Sigmoid colon (tissue), 6 donors: ENCODE measurements at regions not wholly inside any gene's neighbourhood (a gene's known extent, or its start where the extent isn't known, plus 50 kb on each side); places are given as distances from the start of the nearest gene placed in this dataset.
"Not testable (repeated sequence)": the region's sequence is repeated elsewhere in the genome, so short reads cannot be mapped to it uniquely, and the experiment has no call there.

ENCODE experiments used
- DNase-seq: peaks from one replicate; pipeline ENCODE4 v3.0.0-alpha.2; 2019
- H3K27ac ChIP-seq, 4 donors: fragments of 200-600 bp; sonication (generic); one replicate each; pipeline ENCODE4 v1.5.1; 2016 to 2019; ENCODE audit warnings: mild to moderate bottlenecking in 1 of 4
- H3K27me3 ChIP-seq, 3 donors: fragments of 200-600 bp; sonication (generic); one replicate each; pipeline ENCODE4 v1.5.1; 2019; ENCODE audit warnings: mild to moderate bottlenecking in 1 of 3
- H3K36me3 ChIP-seq, 4 donors: fragments of 200-600 bp; sonication (generic); one replicate each; pipeline ENCODE4 v1.5.1; 2016 to 2019
- H3K4me1 ChIP-seq, 4 donors: fragments of 200-600 bp; sonication (generic); one replicate each; pipeline ENCODE4 v1.5.1; 2017 to 2019
- H3K4me3 ChIP-seq, 4 donors: fragments of 200-600 bp; sonication (generic); one replicate each; pipeline ENCODE4 v1.5.1; 2017 to 2019; ENCODE audit warnings: mild to moderate bottlenecking in 2 of 4, moderate library complexity in 1 of 4
- H3K9me3 ChIP-seq, 4 donors: fragments of 200-600 bp in 3 of 4; sonication (generic) in 3 of 4; one replicate each; pipeline versions ENCODE4 v1.5.1 to v1.6.1; 2013 to 2019
- CTCF ChIP-seq, 4 experiments: fragments of 450-650 bp in 3 of 4; fragments of 200-600 bp in 1 of 4; IDR thresholded peaks; one replicate each; pipeline ENCODE4 v1.5.1; 2016 to 2019; ENCODE audit warnings: antibody characterized with exemption in 4 of 4, mild to moderate bottlenecking in 3 of 4, moderate library complexity in 2 of 4
- EP300 ChIP-seq, 4 donors: sonication (generic); formaldehyde crosslinking; IDR thresholded peaks; one replicate each; pipeline ENCODE4 v1.6.1; 2017; ENCODE audit warnings: antibody characterized with exemption in 4 of 4
- POLR2A ChIP-seq, 2 donors: fragments of 450-650 bp; IDR thresholded peaks; one replicate each; pipeline ENCODE4 v1.6.1; 2016; ENCODE audit warnings: antibody characterized with exemption in 2 of 2, mild to moderate bottlenecking in 2 of 2, moderate library complexity in 2 of 2
- POLR2AphosphoS5 ChIP-seq, 4 donors: sonication (generic); formaldehyde crosslinking; IDR thresholded peaks; one replicate each; pipeline ENCODE4 v1.6.1; 2017; ENCODE audit warnings: antibody characterized with exemption in 4 of 4
- WGBS, 2 donors: extraction: QIAGEN DNeasy Blood & Tissue Kit; methylation state at CpG; one replicate each; pipeline ENCODE4 v1.1.7; 2013; 5-methylcytosine and 5-hydroxymethylcytosine counted together
- intact Hi-C: fragments of 100-400 bp; cut with DNase I; formaldehyde crosslinking; loops from one replicate; pipeline ENCODE4 v1.15.1; 2023
- donor health status: healthy with polysubstance abuse.
- donor health status: healthy.

DNA sequence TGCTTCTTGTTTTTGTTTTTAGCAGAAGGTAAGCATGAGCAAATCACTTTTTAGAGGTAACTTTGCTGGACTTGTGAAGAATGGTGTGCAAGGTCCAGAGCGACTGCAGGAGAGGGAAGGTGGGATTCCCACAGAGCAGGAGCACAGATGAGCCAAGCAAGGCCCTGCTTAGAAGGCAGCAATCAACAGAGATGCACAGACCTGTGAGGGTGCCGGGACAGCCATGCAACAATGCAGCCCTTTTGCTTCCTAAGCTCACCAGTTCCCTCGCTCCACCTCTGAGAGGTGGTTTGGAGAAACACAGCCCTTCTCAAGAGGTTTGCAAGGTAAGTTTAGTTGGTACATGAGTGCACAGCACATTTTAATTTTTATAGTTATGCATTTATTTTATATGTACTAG is 85.1 kb upstream of the FBXO28 start:
- H3K27me3 ChIP-seq, H3K9me3 ChIP-seq, H3K36me3 ChIP-seq, DNase-seq, H3K4me1 ChIP-seq, H3K4me3 ChIP-seq, intact Hi-C loops, H3K27ac ChIP-seq: not testable (repeated sequence)
- 94 to 95% methylated on average over 3 of the region's 3 CpGs for WGBS, 2 donors

GRCh38 chr1:224023122-224023521 is 90.8 kb upstream of the FBXO28 start:
- H3K4me1 ChIP-seq, intact Hi-C loops, H3K36me3 ChIP-seq, H3K9me3 ChIP-seq, H3K4me3 ChIP-seq, DNase-seq, H3K27me3 ChIP-seq, H3K27ac ChIP-seq: not testable (repeated sequence)
- 69 to 87% methylated on average over 3 of the region's 3 CpGs for WGBS, 2 donors

- H3K27ac ChIP-seq, H3K9me3 ChIP-seq, H3K4me1 ChIP-seq, H3K36me3 ChIP-seq, H3K27me3 ChIP-seq, DNase-seq, H3K4me3 ChIP-seq, intact Hi-C loops: not testable (repeated sequence)
- WGBS, 2 donors = 88 to 89% methylated on average over 6 to 7 of the region's 7 CpGs
Measured at GRCh38 chr1:224022249-224022970, 91.5 kb upstream of the FBXO28 start.

GRCh38 chr1:224019866-224020265 is 94.0 kb upstream of the FBXO28 start:
- H3K4me3 ChIP-seq, DNase-seq, H3K27me3 ChIP-seq, H3K27ac ChIP-seq, H3K4me1 ChIP-seq, H3K9me3 ChIP-seq, intact Hi-C loops, H3K36me3 ChIP-seq: not testable (repeated sequence)
- 94 to 100% methylated on average over 3 of the region's 3 CpGs for WGBS, 2 donors

- intact Hi-C loops, H3K27ac ChIP-seq, H3K27me3 ChIP-seq, H3K4me1 ChIP-seq, H3K9me3 ChIP-seq, H3K4me3 ChIP-seq, DNase-seq, H3K36me3 ChIP-seq: not testable (repeated sequence)
- 94 to 98% methylated on average over 8 of the region's 8 CpGs for WGBS, 2 donors
Measured at GRCh38 chr1:224015782-224016181, 98.1 kb upstream of the FBXO28 start.

DNA sequence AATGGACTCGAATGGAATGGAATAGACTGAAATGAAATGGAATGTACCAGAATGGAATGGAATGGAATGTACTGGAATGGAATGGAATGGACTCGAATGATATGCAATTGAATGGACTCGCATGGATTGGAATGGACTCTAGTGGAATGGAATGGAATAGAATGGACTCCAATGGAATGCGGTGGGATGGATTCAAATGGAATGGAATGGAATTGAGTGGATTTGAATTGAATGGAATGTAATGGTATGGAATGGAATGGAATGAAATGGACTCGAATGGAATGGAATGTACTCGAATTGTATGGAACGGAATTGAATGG is 99.6 kb upstream of the FBXO28 start:
- intact Hi-C loops = no loop called here
- no peak for DNase-seq
- Histone ChIP-seq H3K4me3 (no peak overlapping the region), H3K27me3 (no peaks in the 10 kb centered on the region), H3K36me3 (no peaks in the 10 kb centered on the region), H3K27ac (no peak overlapping the region), H3K4me1 (no peaks in the 10 kb centered on the region), H3K9me3 (peaks cover 0 to 8% (median 0%) of the 10 kb centered on the region in 4 donors)
- 92 to 93% methylated on average over 7 of the region's 7 CpGs for WGBS, 2 donors
- TF ChIP-seq POLR2A (IDR thresholded peaks at IDR 0.05) = no peak
- TF ChIP-seq POLR2AphosphoS5 (IDR thresholded peaks at IDR 0.05) = no peak
- TF ChIP-seq EP300 (IDR thresholded peaks at IDR 0.05) = no peak
- TF ChIP-seq CTCF (IDR thresholded peaks at IDR 0.05) = no peak

- WGBS, 2 donors = 89 to 91% methylated on average over 28 of the region's 28 CpGs
- DNase-seq, H3K36me3 ChIP-seq, H3K4me1 ChIP-seq, H3K9me3 ChIP-seq, H3K27me3 ChIP-seq, intact Hi-C loops, H3K27ac ChIP-seq, H3K4me3 ChIP-seq: not testable (repeated sequence)
Measured at GRCh38 chr1:224013626-224014329, 100.1 kb upstream of the FBXO28 start.

DNA sequence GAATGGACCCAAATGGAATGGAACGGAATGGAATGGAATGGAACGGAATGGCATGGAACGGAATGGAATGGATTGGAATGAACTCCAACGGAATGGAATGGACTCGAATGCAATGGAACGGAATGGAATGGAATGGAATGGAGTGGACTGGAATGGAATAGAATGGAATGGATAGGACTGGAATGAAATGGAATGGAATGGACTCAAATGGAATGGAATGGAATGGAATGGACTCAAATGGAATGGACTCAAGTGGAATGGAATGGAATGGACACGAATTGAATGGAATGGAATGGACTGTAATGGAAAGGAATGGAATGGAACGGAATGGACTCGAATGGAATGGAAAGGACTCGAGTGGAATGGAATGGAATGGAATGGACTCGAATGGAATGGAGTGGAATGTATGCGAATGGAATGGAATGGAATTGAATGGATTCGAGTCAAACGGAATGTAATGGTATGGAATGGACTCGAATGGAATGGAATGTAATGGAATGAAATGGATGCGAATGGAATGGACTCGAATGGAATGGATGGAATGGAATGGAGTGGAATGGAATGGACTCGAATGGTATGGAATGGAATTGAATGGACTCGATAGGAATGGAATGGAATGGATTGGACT is 101.0 kb upstream of the FBXO28 start:
- H3K27me3 ChIP-seq, H3K27ac ChIP-seq, H3K4me3 ChIP-seq, H3K9me3 ChIP-seq, H3K36me3 ChIP-seq, intact Hi-C loops, DNase-seq, H3K4me1 ChIP-seq: not testable (repeated sequence)
- 95% methylated on average over 19 of the region's 19 CpGs for WGBS, 2 donors

DNA sequence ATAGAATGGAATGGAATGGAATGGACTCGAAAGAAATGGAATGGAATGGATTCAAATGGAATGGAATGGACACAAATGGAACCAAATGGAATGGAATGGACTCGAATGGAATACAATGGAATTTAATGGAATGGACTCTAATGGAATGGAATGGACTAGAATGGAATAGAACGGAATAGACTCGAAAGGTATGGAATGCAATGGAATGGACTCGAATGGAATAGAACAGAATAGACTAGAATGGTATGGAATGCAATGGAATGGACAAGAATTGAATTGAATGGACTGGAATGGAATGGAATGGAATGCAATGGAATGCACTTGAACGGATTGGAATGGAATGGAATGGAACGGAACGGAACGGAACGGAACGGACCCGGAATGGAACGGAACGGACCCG is 101.7 kb upstream of the FBXO28 start:
- H3K4me1 ChIP-seq, DNase-seq, H3K27ac ChIP-seq, H3K4me3 ChIP-seq, H3K9me3 ChIP-seq, H3K36me3 ChIP-seq, H3K27me3 ChIP-seq, intact Hi-C loops: not testable (repeated sequence)
- 89 to 90% methylated on average over 15 of the region's 15 CpGs for WGBS, 2 donors

- H3K27me3 ChIP-seq, H3K27ac ChIP-seq, H3K4me1 ChIP-seq, H3K9me3 ChIP-seq, H3K4me3 ChIP-seq, DNase-seq, intact Hi-C loops, H3K36me3 ChIP-seq: not testable (repeated sequence)
- 84 to 91% methylated on average over 7 of the region's 7 CpGs for WGBS, 2 donors
Measured at GRCh38 chr1:224011751-224012150, 102.2 kb upstream of the FBXO28 start.

GRCh38 chr1:224011153-224011552 is 102.8 kb upstream of the FBXO28 start:
- H3K27ac ChIP-seq, H3K9me3 ChIP-seq, intact Hi-C loops, H3K4me1 ChIP-seq, DNase-seq, H3K36me3 ChIP-seq, H3K4me3 ChIP-seq, H3K27me3 ChIP-seq: not testable (repeated sequence)
- WGBS, 2 donors = 99% methylated on average over 7 of the region's 7 CpGs

GRCh38 chr1:224005973-224006372 is 107.9 kb upstream of the FBXO28 start:
- H3K27me3 ChIP-seq, H3K36me3 ChIP-seq, intact Hi-C loops, H3K4me3 ChIP-seq, H3K4me1 ChIP-seq, H3K9me3 ChIP-seq, H3K27ac ChIP-seq, DNase-seq: not testable (repeated sequence)
- WGBS, 2 donors = 94 to 100% methylated on average over 3 of the region's 3 CpGs
